ENCODE measurements at regions not wholly inside any gene's neighbourhood (a gene's known extent, or its start where the extent isn't known, plus 50 kb on each side); places are given as distances from the start of the nearest gene placed in this dataset.

DNA sequence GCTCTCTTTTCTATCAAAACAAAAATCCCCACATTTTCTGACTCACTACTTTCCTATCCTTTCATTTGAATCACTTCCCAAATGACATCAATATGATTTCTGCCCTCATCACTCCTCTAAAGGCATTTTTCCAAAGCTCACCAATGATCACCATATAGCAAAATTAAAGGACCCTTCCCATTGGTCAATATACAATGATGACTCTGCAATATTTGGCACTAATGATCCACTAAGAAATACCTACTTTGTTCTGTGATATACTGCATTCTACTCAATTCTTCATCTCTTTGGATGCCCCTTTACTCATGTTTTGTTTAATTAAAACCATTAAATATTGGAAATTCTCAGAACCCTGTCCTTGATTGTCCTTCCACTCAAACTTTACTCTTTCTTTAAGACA lies 200.3 kb upstream of the PTCHD4 start:
- DNase-seq (ENCODE audit: low spot score): no peak
- no peak for ATAC-seq (ENCODE audit: low FRiP score)
- TF ChIP-seq, protein P1, sequence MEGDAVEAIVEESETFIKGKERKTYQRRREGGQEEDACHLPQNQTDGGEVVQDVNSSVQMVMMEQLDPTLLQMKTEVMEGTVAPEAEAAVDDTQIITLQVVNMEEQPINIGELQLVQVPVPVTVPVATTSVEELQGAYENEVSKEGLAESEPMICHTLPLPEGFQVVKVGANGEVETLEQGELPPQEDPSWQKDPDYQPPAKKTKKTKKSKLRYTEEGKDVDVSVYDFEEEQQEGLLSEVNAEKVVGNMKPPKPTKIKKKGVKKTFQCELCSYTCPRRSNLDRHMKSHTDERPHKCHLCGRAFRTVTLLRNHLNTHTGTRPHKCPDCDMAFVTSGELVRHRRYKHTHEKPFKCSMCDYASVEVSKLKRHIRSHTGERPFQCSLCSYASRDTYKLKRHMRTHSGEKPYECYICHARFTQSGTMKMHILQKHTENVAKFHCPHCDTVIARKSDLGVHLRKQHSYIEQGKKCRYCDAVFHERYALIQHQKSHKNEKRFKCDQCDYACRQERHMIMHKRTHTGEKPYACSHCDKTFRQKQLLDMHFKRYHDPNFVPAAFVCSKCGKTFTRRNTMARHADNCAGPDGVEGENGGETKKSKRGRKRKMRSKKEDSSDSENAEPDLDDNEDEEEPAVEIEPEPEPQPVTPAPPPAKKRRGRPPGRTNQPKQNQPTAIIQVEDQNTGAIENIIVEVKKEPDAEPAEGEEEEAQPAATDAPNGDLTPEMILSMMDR (IDR thresholded peaks at IDR 0.05): no peak

DNA sequence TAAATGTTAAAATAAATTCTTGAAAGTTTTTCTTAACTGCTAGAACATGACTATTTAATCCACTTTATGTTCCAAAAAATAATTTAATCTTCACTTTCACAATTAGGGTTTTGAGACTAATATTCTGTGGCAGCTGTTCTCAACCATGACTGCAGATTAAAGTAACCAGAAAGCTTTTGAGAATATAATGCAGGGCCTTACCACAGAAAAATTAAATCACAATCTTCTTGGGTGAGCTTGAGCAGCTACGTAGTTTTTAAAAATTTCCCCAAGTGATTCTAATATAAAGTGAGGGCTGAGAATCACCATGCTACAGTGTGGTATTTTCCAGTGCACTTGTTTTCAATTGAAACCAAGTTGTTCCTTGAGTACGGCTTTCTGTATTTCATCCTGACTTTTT lies 196.6 kb upstream of the PTCHD4 start:
- DNase-seq (ENCODE audit: low spot score) (no peak), ATAC-seq (ENCODE audit: low FRiP score) (no peak)
- TF ChIP-seq, protein P1 (IDR thresholded peaks at IDR 0.05): no peak

DNA sequence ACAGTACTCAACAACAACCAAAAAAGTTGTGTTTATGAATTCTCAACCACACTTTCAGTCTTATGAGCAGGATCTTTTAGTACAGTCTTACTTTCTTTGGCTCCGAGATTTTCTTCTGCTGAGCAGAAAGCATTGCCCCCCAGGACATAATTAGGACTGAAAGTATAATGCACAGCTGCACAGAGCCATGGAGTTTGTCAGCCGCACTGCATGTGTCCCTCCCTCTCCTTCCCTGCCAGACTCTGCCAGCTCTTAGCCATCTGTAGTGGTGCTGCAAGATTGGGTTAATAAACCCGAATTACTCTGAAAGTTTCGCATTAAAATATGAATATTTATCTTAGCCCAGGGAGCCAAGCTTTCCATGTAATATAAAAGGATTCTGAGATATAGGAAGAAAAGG lies 179.6 kb upstream of the PTCHD4 start:
- ATAC-seq (ENCODE audit: low FRiP score): no peak
- DNase-seq (ENCODE audit: low spot score): no peak
- TF ChIP-seq, protein P1 (IDR thresholded peaks at IDR 0.05): no peak

DNA sequence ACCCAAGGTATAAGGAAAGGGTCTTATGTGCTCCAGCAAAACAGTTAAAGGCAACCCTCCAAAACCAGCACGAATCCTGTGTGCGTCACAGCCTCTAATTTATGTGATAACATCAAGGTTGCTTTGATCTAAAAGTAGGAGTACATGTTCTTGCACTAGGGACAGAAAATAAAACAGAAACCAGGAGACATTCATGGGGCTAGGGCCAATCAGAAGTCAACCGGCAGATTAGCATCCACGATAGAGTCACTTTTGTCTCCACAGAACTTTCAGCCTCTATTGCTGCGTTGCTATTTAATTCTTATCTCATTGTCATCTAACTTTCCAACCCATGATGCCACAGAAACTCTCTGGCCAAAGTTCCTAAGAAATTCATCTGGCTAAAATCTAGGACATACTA lies 178.8 kb upstream of the PTCHD4 start:
- no peak for DNase-seq (ENCODE audit: low spot score)
- TF ChIP-seq, protein P1 (IDR thresholded peaks at IDR 0.05): no peak
- no peak for ATAC-seq (ENCODE audit: low FRiP score)

DNA sequence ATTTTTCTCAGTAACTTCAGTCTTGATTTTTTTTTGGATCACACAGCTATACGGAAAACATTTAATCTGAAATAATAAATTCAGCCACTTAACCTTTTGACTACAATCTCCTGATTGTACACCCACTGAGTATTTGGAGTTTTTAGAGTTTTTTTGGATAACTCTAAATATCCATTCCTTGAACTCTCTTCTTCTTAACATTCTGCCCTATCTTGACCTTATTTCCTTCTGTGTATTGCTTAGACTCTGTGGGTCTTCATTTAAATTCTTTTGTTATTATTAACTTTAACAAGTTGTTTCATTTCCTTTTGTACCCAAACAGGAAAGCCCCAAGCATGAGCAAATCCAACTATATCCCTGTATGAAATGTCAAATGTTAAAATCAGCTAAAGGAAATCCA lies 170.2 kb upstream of the PTCHD4 start:
- no peak for DNase-seq (ENCODE audit: low spot score)
- TF ChIP-seq, protein P1 (IDR thresholded peaks at IDR 0.05): no peak
- no peak for ATAC-seq (ENCODE audit: low FRiP score)

DNA sequence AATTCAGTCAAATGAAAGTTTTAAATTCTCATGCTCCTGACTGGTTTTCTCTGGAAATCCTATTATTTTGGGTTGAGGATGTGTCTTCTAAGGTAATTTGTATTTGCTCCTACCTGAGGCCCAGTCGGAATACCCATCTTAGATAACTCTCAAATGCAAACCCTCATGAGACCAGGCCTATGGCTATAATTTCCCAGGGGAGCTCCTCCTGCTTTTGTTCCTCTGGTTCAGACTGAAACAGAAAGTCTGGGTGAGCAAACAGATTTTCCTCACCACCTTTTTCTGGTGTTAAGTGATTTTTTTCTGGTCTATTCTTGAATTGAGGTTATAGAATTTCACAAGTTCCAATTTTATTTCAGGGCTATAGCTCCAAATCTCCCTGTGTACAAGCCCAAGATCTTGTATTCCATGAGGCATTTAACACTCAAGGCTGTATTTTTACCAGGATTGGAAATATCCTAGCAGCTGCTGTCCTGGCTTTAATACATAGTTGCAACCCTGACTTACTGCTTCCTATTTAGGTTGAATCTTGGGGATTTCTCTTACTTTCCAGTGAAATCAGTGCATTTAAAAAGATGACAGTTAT lies 169.1 kb upstream of the PTCHD4 start:
- no peak for DNase-seq (ENCODE audit: low spot score)
- TF ChIP-seq, protein P1 (IDR thresholded peaks at IDR 0.05): no peak
- no peak for ATAC-seq (ENCODE audit: low FRiP score)

DNA sequence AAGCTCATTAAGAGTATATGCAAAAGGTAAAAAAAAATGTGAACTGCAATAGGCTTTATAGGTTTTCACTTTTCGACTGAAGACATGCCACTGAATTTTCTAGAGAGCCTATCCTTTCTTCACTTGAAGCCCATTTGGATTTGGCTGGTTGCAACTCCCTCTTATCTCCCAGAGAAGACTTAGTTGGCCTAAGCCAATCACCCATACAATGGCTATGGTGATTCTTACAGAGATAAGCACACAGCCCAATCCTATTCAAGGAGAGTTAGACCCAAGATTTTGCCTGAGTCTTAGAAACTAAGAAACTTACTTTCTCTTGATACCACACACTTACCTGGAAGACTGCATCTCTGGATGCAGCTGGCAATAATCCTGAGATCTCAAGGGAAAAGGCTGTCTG lies 167.3 kb upstream of the PTCHD4 start:
- ATAC-seq (ENCODE audit: low FRiP score): no peak
- TF ChIP-seq, protein P1 (IDR thresholded peaks at IDR 0.05): no peak
- DNase-seq (ENCODE audit: low spot score): no peak

Data from omental fat pad (tissue), 3 donors.